Upper lobe of left lung (tissue), 6 donors: ENCODE measurements at regions not wholly inside any gene's neighbourhood (a gene's known extent, or its start where the extent isn't known, plus 50 kb on each side); places are given as distances from the start of the nearest gene placed in this dataset.

Experiments used
- ATAC-seq, 2 donors: fragments of 200-7000 bp; cut with Tn5 transposase; one replicate each; pipeline ENCODE4 v1.9.1; 2022; ENCODE audit warnings: mild to moderate bottlenecking in 2 of 2, moderate library complexity in 2 of 2; ENCODE audit not compliant: low FRiP score in 2 of 2
- DNase-seq, 2 donors: peaks; one replicate each; pipeline ENCODE4 v3.0.0-alpha.2; 2019 to 2020
- H3K27ac ChIP-seq, 4 donors: fragments of 200-600 bp; sonication (generic); one replicate each; pipeline ENCODE4 v1.5.1; 2016 to 2019
- H3K27me3 ChIP-seq, 4 donors: fragments of 200-600 bp; sonication (generic); one replicate each; pipeline ENCODE4 v1.5.1; 2017 to 2019
- H3K36me3 ChIP-seq, 4 donors: fragments of 200-600 bp; sonication (generic); one replicate each; pipeline ENCODE4 v1.5.1; 2016 to 2019
- H3K4me1 ChIP-seq, 4 donors: fragments of 200-600 bp; sonication (generic); one replicate each; pipeline ENCODE4 v1.5.1; 2018 to 2019
- H3K4me3 ChIP-seq, 4 donors: fragments of 200-600 bp; sonication (generic); one replicate each; pipeline ENCODE4 v1.5.1; 2017 to 2019; ENCODE audit warnings: mild to moderate bottlenecking in 2 of 4, moderate library complexity in 1 of 4
- H3K9me3 ChIP-seq, 4 donors: fragments of 200-600 bp; sonication (generic); one replicate each; pipeline ENCODE4 v1.5.1; 2018 to 2019
- CTCF ChIP-seq, 6 experiments: fragments of 450-650 bp in 4 of 6; fragments of 200-600 bp in 2 of 6; sonication (generic) in 2 of 6; IDR thresholded peaks; one replicate each; pipeline ENCODE4 v1.5.1; 2016 to 2019; ENCODE audit warnings: antibody characterized with exemption in 6 of 6
- EP300 ChIP-seq, 4 donors: sonication (generic); formaldehyde crosslinking; IDR thresholded peaks; one replicate each; pipeline ENCODE4 v1.5.1; 2017; ENCODE audit warnings: antibody characterized with exemption in 4 of 4, control low read depth in 2 of 4
- POLR2A ChIP-seq, 4 donors: fragments of 450-650 bp; IDR thresholded peaks; one replicate each; pipeline ENCODE4 v1.5.1; 2016 to 2017; ENCODE audit warnings: antibody characterized with exemption in 4 of 4, mild to moderate bottlenecking in 2 of 4
- POLR2AphosphoS5 ChIP-seq, 2 donors: sonication (generic); formaldehyde crosslinking; IDR thresholded peaks; one replicate each; pipeline ENCODE4 v1.5.1; 2017; ENCODE audit warnings: antibody characterized with exemption in 2 of 2
- WGBS, 2 donors: methylation state at CpG; one replicate each; pipeline ENCODE4 v1.1.5; 2017 to 2018; 5-methylcytosine and 5-hydroxymethylcytosine counted together
- donor health status: DM: no; HTN: no; CAD: no; lungs with moderate emphysema.
- donor health status: DM: no; HTN: yes; CAD: no; lungs with severe emphysema.

GRCh38 chr4:54855191-54855854 is 197.6 kb downstream of the KIT start:
- Histone ChIP-seq H3K36me3 (no peaks in the 10 kb centered on the region), H3K27ac (no peak overlapping the region), H3K9me3 (no peaks in the 10 kb centered on the region), H3K4me1 (no peaks in the 10 kb centered on the region), H3K4me3 (no peak overlapping the region), H3K27me3 (no peaks in the 10 kb centered on the region)
- TF ChIP-seq POLR2AphosphoS5 (IDR thresholded peaks at IDR 0.05), result no peak
- no peak for TF ChIP-seq CTCF (IDR thresholded peaks at IDR 0.05)
- TF ChIP-seq POLR2A (IDR thresholded peaks at IDR 0.05), result no peak
- TF ChIP-seq EP300 (IDR thresholded peaks at IDR 0.05), result no peak
- DNase-seq, result no peak
- ATAC-seq, result peak in 1 of 2 donors; percentile 78
- WGBS, 2 donors, result 72 to 83% methylated on average over 9 of the region's 9 CpGs

- Histone ChIP-seq H3K4me1 (no peaks in the 10 kb centered on the region), H3K27me3 (no peaks in the 10 kb centered on the region), H3K9me3 (no peaks in the 10 kb centered on the region), H3K36me3 (no peaks in the 10 kb centered on the region), H3K4me3 (no peak overlapping the region), H3K27ac (no peak overlapping the region)
- no peak for TF ChIP-seq POLR2A (IDR thresholded peaks at IDR 0.05)
- TF ChIP-seq EP300 (IDR thresholded peaks at IDR 0.05), result no peak
- TF ChIP-seq POLR2AphosphoS5 (IDR thresholded peaks at IDR 0.05), result no peak
- TF ChIP-seq CTCF (IDR thresholded peaks at IDR 0.05), result no peak
- ATAC-seq (no peak), DNase-seq (no peak)
- 89 to 100% methylated on average over 1 to 2 of the region's 2 CpGs for WGBS, 2 donors
These were observed 194.8 kb downstream of the KIT start for GRCh38 chr4:54852602-54853001.

GRCh38 chr4:54852054-54852453 is 194.3 kb downstream of the KIT start:
- H3K4me3 ChIP-seq, result no peak overlapping the region
- ATAC-seq (no peak), DNase-seq (no peak)
- no peak overlapping the region for H3K27ac ChIP-seq
- H3K9me3 ChIP-seq, result no peaks in the 10 kb centered on the region
- no peak for TF ChIP-seq EP300 (IDR thresholded peaks at IDR 0.05)
- no peak for TF ChIP-seq POLR2A (IDR thresholded peaks at IDR 0.05)
- TF ChIP-seq CTCF (IDR thresholded peaks at IDR 0.05), result no peak
- TF ChIP-seq POLR2AphosphoS5 (IDR thresholded peaks at IDR 0.05), result no peak
- no peaks in the 10 kb centered on the region for H3K27me3 ChIP-seq
- H3K4me1 ChIP-seq, result no peaks in the 10 kb centered on the region
- WGBS, 2 donors, result 94% methylated on average over 1 of the region's 1 CpG
- no peaks in the 10 kb centered on the region for H3K36me3 ChIP-seq

- TF ChIP-seq POLR2A (IDR thresholded peaks at IDR 0.05) (no peak), CTCF (IDR thresholded peaks at IDR 0.05) (no peak), EP300 (IDR thresholded peaks at IDR 0.05) (no peak), POLR2AphosphoS5 (IDR thresholded peaks at IDR 0.05) (no peak)
- H3K9me3 ChIP-seq, result no peaks in the 10 kb centered on the region
- no peak overlapping the region for H3K27ac ChIP-seq
- WGBS, 2 donors, result 84 to 88% methylated on average over 2 of the region's 2 CpGs
- no peaks in the 10 kb centered on the region for H3K4me1 ChIP-seq
- DNase-seq, result no peak
- no peaks in the 10 kb centered on the region for H3K36me3 ChIP-seq
- no peak for ATAC-seq
- no peak overlapping the region for H3K4me3 ChIP-seq
- H3K27me3 ChIP-seq, result no peaks in the 10 kb centered on the region
These were observed 187.2 kb downstream of the KIT start for GRCh38 chr4:54844911-54845310.

- no peak overlapping the region for H3K27ac ChIP-seq
- DNase-seq (no peak), ATAC-seq (no peak)
- TF ChIP-seq POLR2AphosphoS5 (IDR thresholded peaks at IDR 0.05), result no peak
- no peak for TF ChIP-seq POLR2A (IDR thresholded peaks at IDR 0.05)
- TF ChIP-seq CTCF (IDR thresholded peaks at IDR 0.05), result no peak
- TF ChIP-seq EP300 (IDR thresholded peaks at IDR 0.05), result no peak
- 90 to 96% methylated on average over 3 of the region's 3 CpGs for WGBS, 2 donors
- H3K4me1 ChIP-seq, result no peaks in the 10 kb centered on the region
- no peaks in the 10 kb centered on the region for H3K9me3 ChIP-seq
- H3K36me3 ChIP-seq, result no peaks in the 10 kb centered on the region
- no peak overlapping the region for H3K4me3 ChIP-seq
- H3K27me3 ChIP-seq, result no peaks in the 10 kb centered on the region
These were observed 186.2 kb downstream of the KIT start for GRCh38 chr4:54843946-54844345.
